IgD-negative memory B cell (primary cell): ENCODE measurements at regions not wholly inside any gene's neighbourhood (a gene's known extent, or its start where the extent isn't known, plus 50 kb on each side); places are given as distances from the start of the nearest gene placed in this dataset.

Experiments used
- H3K27ac Mint-ChIP-seq, 3 donors: one replicate each; pipeline ENCODE4 v1.8.0; 2020 to 2022; ENCODE audit warnings: mild to moderate bottlenecking in 3 of 3, mixed read lengths in 3 of 3, moderate library complexity in 1 of 3
- H3K27me3 Mint-ChIP-seq: one replicate; pipeline ENCODE4 v1.8.0; 2021; ENCODE audit warnings: mixed read lengths
- H3K36me3 Mint-ChIP-seq: one replicate; pipeline ENCODE4 v1.8.0; 2020; ENCODE audit warnings: mild to moderate bottlenecking, mixed read lengths
- H3K4me1 Mint-ChIP-seq, 3 donors: one replicate each; pipeline ENCODE4 v1.8.0; 2020 to 2022; ENCODE audit warnings: mixed read lengths in 3 of 3, mild to moderate bottlenecking in 1 of 3
- H3K4me3 Mint-ChIP-seq, 4 donors: one replicate each; pipeline ENCODE4 v1.8.0; 2020 to 2022; ENCODE audit warnings: mild to moderate bottlenecking in 4 of 4, mixed read lengths in 4 of 4, moderate library complexity in 3 of 4
- H3K9me3 Mint-ChIP-seq, 3 donors: one replicate each; pipeline ENCODE4 v1.8.0; 2020 to 2021; ENCODE audit warnings: mixed read lengths in 3 of 3, mild to moderate bottlenecking in 1 of 3

- peaks cover 0 to 2% (median 0%) of the 10 kb centered on the region in 3 donors for H3K4me1 Mint-ChIP-seq
- peaks cover 16% of the 10 kb centered on the region for H3K27me3 Mint-ChIP-seq
- no peaks in the 10 kb centered on the region for H3K36me3 Mint-ChIP-seq
- peaks cover 0 to 3% (median 0%) of the 10 kb centered on the region in 3 donors for H3K9me3 Mint-ChIP-seq
- H3K27ac Mint-ChIP-seq = no peak overlapping the region
- H3K4me3 Mint-ChIP-seq = no peak overlapping the region
These were observed 113.8 kb upstream of the ERRFI1 start for GRCh38 chr1:8139941-8140340.

DNA sequence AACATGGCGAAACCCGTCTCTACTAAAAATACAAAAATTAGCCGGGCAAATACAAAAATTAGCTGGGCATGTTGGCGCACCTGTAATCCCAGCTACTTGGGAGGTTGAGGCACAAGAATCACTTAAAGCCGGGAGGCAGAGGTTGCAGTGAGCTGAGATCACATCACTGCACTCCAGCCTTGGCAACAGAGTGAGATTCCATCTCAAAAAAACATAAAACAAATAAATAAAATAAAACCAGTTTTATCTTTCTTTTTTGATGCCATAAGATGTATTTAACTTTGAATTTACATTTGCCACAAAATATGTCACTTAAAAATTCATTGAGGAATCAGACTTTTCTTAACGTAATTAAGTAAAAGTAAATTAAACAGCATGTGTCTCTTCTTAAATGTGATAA lies 113.3 kb upstream of the ERRFI1 start:
- Mint-ChIP-seq H3K27me3 (peaks cover 19% of the 10 kb centered on the region), H3K4me1 (peaks cover 0 to 2% (median 0%) of the 10 kb centered on the region in 3 donors)

GRCh38 chr1:8138673-8139072 lies 112.6 kb upstream of the ERRFI1 start:
- Mint-ChIP-seq H3K9me3 (peaks cover 0 to 3% (median 0%) of the 10 kb centered on the region in 3 donors), H3K36me3 (no peaks in the 10 kb centered on the region), H3K4me1 (no peaks in the 10 kb centered on the region), H3K27me3 (peaks cover 16% of the 10 kb centered on the region), H3K27ac (peak overlapping the region in 1 of 3 donors; percentile 17), H3K4me3 (no peak overlapping the region)

More for the DNA sequence above, 113.3 kb upstream of the ERRFI1 start:
- Mint-ChIP-seq H3K36me3 (no peaks in the 10 kb centered on the region), H3K9me3 (peaks cover 0 to 3% (median 0%) of the 10 kb centered on the region in 3 donors), H3K4me3 (no peak overlapping the region), H3K27ac (no peak overlapping the region)

- Mint-ChIP-seq H3K27me3 (peaks cover 21% of the 10 kb centered on the region), H3K4me1 (no peaks in the 10 kb centered on the region), H3K36me3 (no peaks in the 10 kb centered on the region), H3K27ac (no peak overlapping the region), H3K4me3 (no peak overlapping the region), H3K9me3 (peaks cover 0 to 3% (median 0%) of the 10 kb centered on the region in 3 donors)
These were observed 111.6 kb upstream of the ERRFI1 start for GRCh38 chr1:8137481-8138244.

DNA sequence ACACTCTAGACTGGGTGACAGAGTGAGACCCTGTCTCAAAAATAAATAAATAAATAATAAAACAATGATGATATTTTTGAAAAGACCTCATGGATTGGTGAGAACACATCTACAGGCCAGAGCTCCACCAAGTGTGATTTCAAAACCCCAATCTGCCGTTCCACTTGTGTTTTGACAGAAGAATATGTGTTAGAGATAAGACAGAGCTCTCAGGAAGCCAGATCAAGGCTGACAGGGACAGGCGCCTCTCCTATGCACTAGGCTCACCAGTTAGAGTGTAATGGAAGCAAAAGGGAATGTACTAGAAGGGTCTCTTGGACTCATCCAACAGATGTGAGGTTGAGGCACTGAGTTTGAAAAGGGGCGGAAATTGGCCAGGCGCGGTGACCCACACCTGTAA lies 110.7 kb upstream of the ERRFI1 start:
- H3K27ac Mint-ChIP-seq = no peak overlapping the region
- H3K27me3 Mint-ChIP-seq = peaks cover 24% of the 10 kb centered on the region
- no peaks in the 10 kb centered on the region for H3K36me3 Mint-ChIP-seq

DNA sequence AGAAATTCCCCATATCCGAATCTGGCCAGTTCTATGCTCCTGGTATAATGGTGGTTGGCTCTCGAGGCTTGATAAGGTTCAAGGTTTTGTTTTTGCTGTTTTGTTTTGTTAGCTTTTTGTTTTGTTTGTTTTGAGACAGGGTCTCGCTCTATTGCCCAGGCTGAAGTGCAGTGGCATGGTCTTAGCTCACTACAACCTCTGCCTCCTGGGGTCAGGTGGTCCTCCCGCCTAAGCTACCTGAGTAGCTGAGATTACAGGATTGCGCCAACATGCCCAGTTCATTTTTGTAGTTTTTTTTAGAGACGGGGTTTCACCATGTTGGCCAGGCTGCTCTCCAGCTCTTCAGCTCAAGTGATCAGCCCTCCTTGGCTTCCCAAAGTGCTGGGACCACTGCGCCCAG lies 109.1 kb upstream of the ERRFI1 start:
- Mint-ChIP-seq H3K4me3 (no peak overlapping the region), H3K9me3 (no peaks in the 10 kb centered on the region), H3K27ac (no peak overlapping the region), H3K27me3 (peaks cover 24% of the 10 kb centered on the region), H3K36me3 (no peaks in the 10 kb centered on the region), H3K4me1 (no peaks in the 10 kb centered on the region)

More for the DNA sequence above, 110.7 kb upstream of the ERRFI1 start:
- peaks cover 0 to 3% (median 0%) of the 10 kb centered on the region in 3 donors for H3K9me3 Mint-ChIP-seq
- H3K4me1 Mint-ChIP-seq = no peaks in the 10 kb centered on the region
- H3K4me3 Mint-ChIP-seq = no peak overlapping the region

GRCh38 chr1:8134546-8135235 lies 108.6 kb upstream of the ERRFI1 start:
- Mint-ChIP-seq H3K36me3 (no peaks in the 10 kb centered on the region), H3K9me3 (no peaks in the 10 kb centered on the region), H3K4me3 (no peak overlapping the region), H3K27me3 (peaks cover 24% of the 10 kb centered on the region), H3K27ac (no peak overlapping the region), H3K4me1 (no peaks in the 10 kb centered on the region)

- peaks cover 24% of the 10 kb centered on the region for H3K27me3 Mint-ChIP-seq
- H3K4me3 Mint-ChIP-seq = peak overlapping the region in 1 of 4 donors; percentile 23
- no peaks in the 10 kb centered on the region for H3K4me1 Mint-ChIP-seq
- H3K9me3 Mint-ChIP-seq = no peaks in the 10 kb centered on the region
- no peaks in the 10 kb centered on the region for H3K36me3 Mint-ChIP-seq
- no peak overlapping the region for H3K27ac Mint-ChIP-seq
These were observed 107.7 kb upstream of the ERRFI1 start for GRCh38 chr1:8133657-8134430.

DNA sequence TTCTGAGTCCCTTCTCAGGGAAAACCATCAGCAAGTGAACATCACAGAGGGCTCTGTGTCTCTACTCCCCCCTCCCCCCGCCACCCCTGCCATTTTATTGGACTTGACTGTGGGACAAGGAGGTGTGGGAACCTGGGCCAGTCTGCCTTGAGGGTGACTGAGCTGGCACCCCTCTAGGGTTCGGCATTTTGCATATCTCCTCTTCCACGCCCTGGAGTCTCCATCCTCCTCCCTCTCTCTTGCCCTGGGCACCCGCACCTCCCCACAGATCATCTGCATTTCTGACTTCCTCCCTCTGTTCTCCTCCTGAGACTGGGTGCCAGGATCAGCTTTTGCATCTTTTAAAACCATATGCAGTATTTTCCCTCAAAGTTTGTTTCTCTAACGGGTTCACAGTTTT lies 107.1 kb upstream of the ERRFI1 start:
- Mint-ChIP-seq H3K4me1 (no peaks in the 10 kb centered on the region), H3K4me3 (no peak overlapping the region), H3K27ac (no peak overlapping the region), H3K36me3 (no peaks in the 10 kb centered on the region), H3K9me3 (no peaks in the 10 kb centered on the region), H3K27me3 (peaks cover 20% of the 10 kb centered on the region)

DNA sequence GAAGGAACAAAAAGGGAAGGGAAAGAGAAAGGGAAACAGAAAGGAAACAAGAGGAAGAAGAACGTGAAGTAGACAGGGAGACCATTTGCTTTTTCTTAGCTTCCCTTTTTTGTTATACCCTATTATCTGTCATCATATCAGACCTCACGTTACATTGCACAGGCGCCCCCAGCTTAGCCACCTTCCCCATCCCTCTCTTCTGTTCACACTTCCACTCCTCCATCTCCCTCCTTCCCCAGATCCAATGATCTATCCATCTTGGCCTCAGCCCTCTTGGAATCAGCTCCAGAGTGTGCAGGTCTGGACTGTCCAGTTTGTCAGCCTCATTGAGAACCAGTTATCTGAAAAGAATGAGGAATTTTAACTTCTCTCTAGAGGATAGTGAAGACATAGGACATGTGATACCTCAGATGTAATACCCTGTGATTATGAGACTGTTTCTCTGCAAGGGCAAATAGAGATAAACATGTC lies 101.1 kb upstream of the ERRFI1 start:
- peaks cover 3% of the 10 kb centered on the region for H3K27me3 Mint-ChIP-seq
- H3K36me3 Mint-ChIP-seq = no peaks in the 10 kb centered on the region
- peaks cover 0 to 5% (median 4%) of the 10 kb centered on the region in 3 donors for H3K4me1 Mint-ChIP-seq
- H3K9me3 Mint-ChIP-seq = peaks cover 0 to 5% (median 0%) of the 10 kb centered on the region in 3 donors
- no peak overlapping the region for H3K27ac Mint-ChIP-seq
- peak overlapping the region in 1 of 4 donors; percentile 23 for H3K4me3 Mint-ChIP-seq

- peaks cover 0 to 13% (median 4%) of the 10 kb centered on the region in 3 donors for H3K4me1 Mint-ChIP-seq
- H3K36me3 Mint-ChIP-seq = peaks cover 1% of the 10 kb centered on the region
- H3K9me3 Mint-ChIP-seq = peaks cover 0 to 5% (median 0%) of the 10 kb centered on the region in 3 donors
- H3K27ac Mint-ChIP-seq = no peak overlapping the region
- peaks cover 18% of the 10 kb centered on the region for H3K27me3 Mint-ChIP-seq
- H3K4me3 Mint-ChIP-seq = no peak overlapping the region
These were observed 96.6 kb upstream of the ERRFI1 start for GRCh38 chr1:8122477-8123407.

- Mint-ChIP-seq H3K4me3 (no peak overlapping the region), H3K27me3 (peaks cover 18% of the 10 kb centered on the region), H3K36me3 (peaks cover 1% of the 10 kb centered on the region)
These were observed 96.0 kb upstream of the ERRFI1 start for GRCh38 chr1:8122160-8122476.

GRCh38 chr1:8121261-8122159 lies 95.4 kb upstream of the ERRFI1 start:
- peak overlapping the region in 1 of 4 donors; percentile 29 for H3K4me3 Mint-ChIP-seq

More at GRCh38 chr1:8122160-8122476, 96.0 kb upstream of the ERRFI1 start:
- Mint-ChIP-seq H3K27ac (no peak overlapping the region), H3K9me3 (peaks cover 0 to 5% (median 0%) of the 10 kb centered on the region in 3 donors), H3K4me1 (peaks cover 0 to 11% (median 2%) of the 10 kb centered on the region in 3 donors)

More at GRCh38 chr1:8121261-8122159, 95.4 kb upstream of the ERRFI1 start:
- Mint-ChIP-seq H3K27ac (no peak overlapping the region), H3K36me3 (peaks cover 1% of the 10 kb centered on the region), H3K27me3 (peaks cover 18% of the 10 kb centered on the region), H3K9me3 (peaks cover 0 to 5% (median 0%) of the 10 kb centered on the region in 3 donors), H3K4me1 (peaks cover 0 to 8% (median 0%) of the 10 kb centered on the region in 3 donors)
